Stimulated activated effector memory CD8-positive, alpha-beta T cell treated with anti-CD3 and anti-CD28 coated beads, Interleukin-12 subunit alpha, Interleukin-12 subunit beta, amount 100 ng/mL, for 72 hours (primary cell): ENCODE measurements at regions not wholly inside any gene's neighbourhood (a gene's known extent, or its start where the extent isn't known, plus 50 kb on each side); places are given as distances from the start of the nearest gene placed in this dataset.

ENCODE experiments used
- ATAC-seq: fragments of 150-1000 bp; cut with Tn5 transposase; 2 replicates; pipeline ENCODE4 v1.10.0; 2021
- DNase-seq, 2 donors: peaks; one replicate each; pipeline ENCODE4 v3.0.0; 2021 to 2022; ENCODE audit warnings: low spot score in 2 of 2
- H3K27ac Mint-ChIP-seq: one replicate; pipeline ENCODE4 v1.8.0; 2022; ENCODE audit warnings: mild to moderate bottlenecking, mixed read lengths
- H3K36me3 Mint-ChIP-seq: one replicate; pipeline ENCODE4 v1.8.0; 2022; ENCODE audit warnings: mild to moderate bottlenecking, mixed read lengths
- H3K4me1 Mint-ChIP-seq: one replicate; pipeline ENCODE4 v1.8.0; 2022; ENCODE audit warnings: mixed read lengths
- H3K4me3 Mint-ChIP-seq: one replicate; pipeline ENCODE4 v1.8.0; 2022; ENCODE audit warnings: mild to moderate bottlenecking, mixed read lengths
- H3K9me3 Mint-ChIP-seq: one replicate; pipeline ENCODE4 v1.8.0; 2022; ENCODE audit warnings: mixed read lengths

DNA sequence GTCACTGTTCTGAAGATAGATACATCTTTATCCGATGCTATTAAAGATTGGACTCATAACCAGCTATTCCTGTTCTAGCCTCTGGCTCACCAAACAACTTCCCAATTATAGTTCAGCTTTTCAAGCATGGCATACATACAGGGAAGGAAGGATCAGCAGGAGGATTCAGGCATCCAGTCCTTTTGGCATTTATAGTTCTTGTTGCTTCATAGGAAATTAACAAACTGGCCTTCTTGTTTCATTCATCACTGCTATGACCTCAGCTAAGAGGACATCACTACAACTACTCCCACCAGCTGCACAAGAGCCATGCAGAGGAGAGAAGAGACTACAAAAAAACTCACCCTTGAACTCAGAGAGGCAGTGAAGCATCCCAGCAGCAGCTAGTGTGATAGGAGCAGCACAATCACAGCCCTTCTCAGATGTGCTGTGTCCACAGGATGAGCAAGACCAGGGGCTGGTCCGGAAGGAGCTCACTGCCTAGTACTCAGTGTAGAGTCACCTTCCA, 100.5 kb downstream of the SPTSSA start:
- H3K27ac Mint-ChIP-seq = no peak overlapping the region
- H3K4me1 Mint-ChIP-seq = no peaks in the 10 kb centered on the region
- ATAC-seq = peak; percentile 34
- H3K4me3 Mint-ChIP-seq = no peak overlapping the region
- no peaks in the 10 kb centered on the region for H3K36me3 Mint-ChIP-seq
- no peak for DNase-seq
- no peaks in the 10 kb centered on the region for H3K9me3 Mint-ChIP-seq

DNA sequence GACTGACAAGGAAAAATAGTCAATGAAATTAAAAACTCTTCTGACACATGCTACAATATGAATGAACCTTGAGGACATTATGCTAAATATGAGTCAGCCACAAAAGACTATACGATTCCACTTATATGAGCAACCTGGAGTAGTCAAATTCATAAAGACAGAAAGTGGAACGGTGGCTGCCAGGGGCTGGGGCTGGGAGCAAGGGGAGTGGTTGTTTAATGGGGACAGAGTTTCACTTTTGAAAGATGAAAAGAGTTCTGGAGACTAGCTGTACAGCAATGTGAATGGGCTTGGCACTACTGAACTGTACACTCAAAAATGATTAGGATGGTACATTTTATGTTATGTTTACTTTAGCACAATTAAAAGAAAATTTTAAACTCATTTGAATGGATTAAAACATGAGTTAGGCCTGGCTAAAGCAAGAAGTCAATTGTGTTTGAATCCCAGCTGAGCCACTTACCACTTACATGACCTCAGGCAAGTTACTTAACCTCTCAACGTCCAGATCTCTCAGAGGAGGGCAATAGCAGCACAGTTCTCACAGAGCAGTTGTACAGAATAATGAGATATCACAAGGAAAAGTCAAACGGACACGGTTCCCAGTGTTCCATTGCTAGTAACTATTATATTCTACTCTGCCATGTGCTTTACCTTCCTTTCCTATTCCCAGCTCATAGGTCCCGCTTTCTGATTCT, 102.5 kb downstream of the SPTSSA start:
- DNase-seq = no peak
- H3K36me3 Mint-ChIP-seq = no peaks in the 10 kb centered on the region
- H3K9me3 Mint-ChIP-seq = no peaks in the 10 kb centered on the region
- H3K27ac Mint-ChIP-seq = no peak overlapping the region
- ATAC-seq = peak; percentile 33
- no peaks in the 10 kb centered on the region for H3K4me1 Mint-ChIP-seq
- no peak overlapping the region for H3K4me3 Mint-ChIP-seq

DNA sequence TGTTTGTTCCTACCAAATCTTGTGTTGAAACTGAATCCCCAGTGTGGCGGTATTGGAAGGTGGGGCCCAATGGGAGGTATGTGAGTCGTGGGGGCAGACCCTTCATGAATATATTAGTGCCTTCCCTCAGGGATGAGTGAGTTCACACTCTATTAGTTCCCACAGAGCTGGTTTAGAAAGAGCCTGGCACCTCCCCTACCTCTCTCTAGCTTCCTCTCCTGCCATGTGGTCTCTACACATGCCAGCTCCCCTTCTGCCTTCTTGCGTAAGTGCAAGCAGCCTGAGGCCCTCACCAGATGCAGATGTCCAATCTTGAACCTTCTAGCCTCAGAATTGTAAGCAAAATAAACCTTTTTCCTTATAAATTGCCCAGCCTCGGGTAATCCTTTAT, 105.8 kb downstream of the SPTSSA start:
- Mint-ChIP-seq H3K4me1 (no peaks in the 10 kb centered on the region), H3K27ac (no peak overlapping the region), H3K9me3 (no peaks in the 10 kb centered on the region), H3K36me3 (no peaks in the 10 kb centered on the region), H3K4me3 (no peak overlapping the region)
- no peak for ATAC-seq
- no peak for DNase-seq

DNA sequence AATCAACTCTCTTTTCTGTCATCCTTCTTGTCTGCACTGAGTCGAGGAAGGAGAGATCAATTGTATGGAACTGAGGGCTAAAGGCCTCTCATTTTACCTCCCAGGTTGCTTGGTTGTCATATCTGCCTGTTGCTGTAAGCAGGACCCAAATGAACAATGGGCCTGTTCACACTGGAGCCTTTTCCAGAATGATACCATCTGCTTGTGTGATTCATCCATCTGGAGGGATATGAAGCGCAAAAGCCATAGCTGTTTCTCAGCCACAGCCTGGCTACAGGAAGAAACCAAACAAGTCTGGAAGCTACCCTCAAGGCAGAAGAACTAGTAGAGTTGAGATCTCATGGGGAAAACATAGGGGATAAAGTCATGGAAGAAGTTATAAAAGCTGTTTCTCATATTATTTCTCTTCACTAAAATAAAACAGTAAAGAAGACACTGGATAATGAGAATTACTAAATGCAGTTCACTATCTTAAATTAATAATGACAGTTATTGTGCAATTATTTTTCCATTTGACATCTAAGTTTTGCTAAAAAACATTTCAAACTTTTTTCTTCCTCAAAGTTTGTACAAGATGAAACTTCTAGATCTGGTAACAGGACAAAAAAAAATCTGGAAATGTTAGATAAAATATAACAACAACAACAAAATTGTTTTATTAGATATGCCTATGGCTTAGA, 106.3 kb downstream of the SPTSSA start:
- no peak for DNase-seq
- H3K27ac Mint-ChIP-seq = no peak overlapping the region
- H3K36me3 Mint-ChIP-seq = no peaks in the 10 kb centered on the region
- H3K4me3 Mint-ChIP-seq = no peak overlapping the region
- no peaks in the 10 kb centered on the region for H3K9me3 Mint-ChIP-seq
- ATAC-seq = no peak
- no peaks in the 10 kb centered on the region for H3K4me1 Mint-ChIP-seq

DNA sequence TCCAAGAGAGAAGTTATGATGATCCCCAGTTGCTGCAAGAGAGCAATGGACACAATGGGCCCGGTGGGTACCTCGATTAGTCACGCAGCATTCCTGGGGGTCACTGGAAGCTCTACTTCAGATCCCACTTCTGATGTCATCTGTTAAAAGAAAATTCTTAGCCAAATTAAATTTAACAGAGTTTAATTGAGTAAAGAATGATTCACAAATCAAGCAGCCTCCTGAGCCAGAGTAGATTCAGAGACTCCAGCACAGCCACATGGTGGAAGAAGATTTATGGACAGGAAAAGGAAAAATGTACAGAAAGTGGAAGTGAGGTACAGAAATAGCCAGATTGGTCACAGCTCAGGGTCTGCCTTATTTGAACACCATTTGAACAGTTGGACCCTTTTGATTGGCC, 107.5 kb downstream of the SPTSSA start:
- Mint-ChIP-seq H3K9me3 (no peaks in the 10 kb centered on the region), H3K27ac (no peak overlapping the region), H3K36me3 (no peaks in the 10 kb centered on the region), H3K4me3 (no peak overlapping the region), H3K4me1 (no peaks in the 10 kb centered on the region)
- ATAC-seq = no peak
- DNase-seq = no peak

DNA sequence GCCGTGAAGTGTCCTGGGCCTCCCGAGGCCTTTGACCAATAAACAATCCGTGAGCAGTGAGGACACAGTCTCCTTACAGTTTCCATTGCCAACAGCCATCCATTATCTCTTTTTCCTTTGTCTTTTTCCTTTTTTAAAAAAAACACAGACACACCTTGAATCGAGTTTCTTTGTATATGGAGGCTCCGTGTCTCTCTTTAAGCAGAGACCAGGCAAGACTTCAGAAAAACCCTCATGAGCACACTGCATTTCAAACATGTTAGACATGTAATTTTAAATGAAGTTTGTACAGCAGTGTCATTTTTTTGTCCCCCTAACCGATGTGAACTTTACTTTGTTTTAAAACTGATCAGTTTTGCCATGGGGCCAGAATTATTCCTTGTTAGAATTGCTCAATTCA, 111.1 kb downstream of the SPTSSA start:
- Mint-ChIP-seq H3K4me3 (no peak overlapping the region), H3K36me3 (no peaks in the 10 kb centered on the region)
- ATAC-seq = no peak

DNA sequence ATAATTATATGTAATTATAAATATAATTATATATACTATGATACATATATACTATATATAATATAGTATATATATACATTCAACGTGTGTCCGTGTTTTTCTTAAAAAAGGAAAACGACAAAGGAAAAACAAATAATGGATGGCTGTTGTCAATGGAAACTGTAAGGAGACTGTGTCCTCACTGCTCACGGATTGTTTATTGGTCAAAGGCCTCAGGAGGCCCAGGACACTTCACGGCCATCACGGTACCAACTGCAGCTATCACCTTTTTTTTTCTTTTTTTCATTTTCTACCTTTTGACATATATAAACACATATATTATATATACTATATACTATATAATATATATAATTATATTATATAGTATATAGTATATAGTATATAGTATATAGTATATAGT, 113.4 kb downstream of the SPTSSA start:
- no peak for DNase-seq
- Mint-ChIP-seq H3K4me3 (no peak overlapping the region), H3K27ac (no peak overlapping the region), H3K9me3 (no peaks in the 10 kb centered on the region), H3K36me3 (no peaks in the 10 kb centered on the region), H3K4me1 (no peaks in the 10 kb centered on the region)
- ATAC-seq = no peak

More for the DNA sequence above, 111.1 kb downstream of the SPTSSA start:
- H3K9me3 Mint-ChIP-seq = no peaks in the 10 kb centered on the region
- H3K4me1 Mint-ChIP-seq = no peaks in the 10 kb centered on the region
- DNase-seq = no peak
- H3K27ac Mint-ChIP-seq = no peak overlapping the region

DNA sequence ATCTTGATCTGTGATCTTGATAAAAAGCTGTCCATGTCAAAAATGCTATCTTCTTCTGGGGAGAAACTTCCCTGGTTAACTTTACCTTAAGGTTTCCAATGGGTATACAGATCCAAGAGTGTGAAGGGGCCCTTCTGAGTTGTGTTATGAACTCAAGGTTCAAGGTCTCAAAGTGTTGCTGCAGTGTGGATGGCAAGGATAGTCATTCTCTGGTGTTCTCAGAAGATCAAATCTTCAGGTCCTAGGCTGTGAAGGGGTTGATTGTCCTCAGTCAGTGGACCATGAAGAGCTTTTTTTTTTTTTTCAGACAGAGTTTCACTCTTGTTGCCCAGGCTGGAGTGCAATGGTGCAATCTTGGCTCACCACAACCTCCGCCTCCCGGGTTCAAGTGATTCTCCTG, 114.4 kb downstream of the SPTSSA start:
- Mint-ChIP-seq H3K27ac (no peak overlapping the region), H3K4me1 (no peaks in the 10 kb centered on the region), H3K9me3 (no peaks in the 10 kb centered on the region), H3K36me3 (no peaks in the 10 kb centered on the region), H3K4me3 (no peak overlapping the region)
- ATAC-seq (peak; percentile 57), DNase-seq (no peak)

DNA sequence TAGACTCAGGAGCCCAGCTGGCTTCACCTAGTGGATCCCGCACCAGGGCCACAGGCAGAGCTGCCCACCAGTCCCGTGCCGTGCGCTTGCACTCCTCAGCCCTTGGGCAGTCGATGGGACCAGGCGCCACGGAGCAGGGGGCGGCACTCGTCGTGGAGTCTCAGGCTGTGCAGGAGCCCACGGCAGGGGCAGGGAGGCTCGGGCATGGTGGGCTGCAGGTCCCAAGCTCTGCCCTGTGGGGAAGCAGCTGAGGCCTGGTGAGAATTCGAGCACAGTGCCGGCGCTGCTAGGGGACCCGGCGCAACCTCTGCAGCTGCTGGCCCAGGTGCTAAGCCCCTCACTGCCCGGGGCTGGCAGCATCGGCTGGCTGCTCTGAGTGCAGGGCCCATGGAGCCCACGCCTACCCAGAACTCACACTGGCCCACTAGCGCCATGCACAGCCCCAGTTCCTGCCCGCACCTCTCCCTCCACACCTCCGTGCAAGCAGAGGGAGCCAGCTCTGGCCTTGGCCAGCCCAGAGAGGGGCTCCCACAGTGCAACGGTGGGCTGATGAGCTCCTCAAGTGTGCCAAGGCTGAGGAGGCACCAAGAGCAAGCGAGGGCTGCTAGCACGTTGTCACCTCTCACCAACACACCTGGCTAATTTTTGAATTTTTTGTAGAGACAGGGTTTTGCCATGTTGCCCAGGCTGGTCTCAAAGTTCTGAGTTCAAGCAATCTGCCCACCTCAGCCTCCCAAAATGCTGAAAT, 116.1 kb downstream of the SPTSSA start:
- DNase-seq (no peak), ATAC-seq (peak; percentile 32)
- H3K4me1 Mint-ChIP-seq = no peaks in the 10 kb centered on the region
- H3K4me3 Mint-ChIP-seq = no peak overlapping the region
- no peaks in the 10 kb centered on the region for H3K36me3 Mint-ChIP-seq
- no peaks in the 10 kb centered on the region for H3K9me3 Mint-ChIP-seq
- H3K27ac Mint-ChIP-seq = no peak overlapping the region

DNA sequence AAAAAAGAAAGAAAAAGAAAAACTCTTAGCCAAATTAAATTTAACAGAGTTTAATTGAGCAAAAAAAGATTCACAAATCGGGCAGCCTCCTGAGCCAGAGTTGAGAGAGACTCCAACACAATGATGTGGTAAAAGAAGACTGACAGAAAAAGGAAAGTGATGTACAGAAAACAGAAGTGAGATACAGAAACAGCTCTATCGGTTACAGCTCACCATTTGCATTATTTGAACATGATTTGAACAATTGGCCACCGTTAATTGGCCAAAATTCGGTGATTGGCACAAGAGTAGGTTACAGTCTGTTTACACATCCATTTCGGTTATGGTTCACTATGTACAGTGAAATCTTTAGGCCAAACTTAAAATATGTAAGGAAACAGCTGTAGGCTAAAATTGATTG, 117.7 kb downstream of the SPTSSA start:
- ATAC-seq = no peak
- no peak for DNase-seq
- Mint-ChIP-seq H3K4me1 (no peaks in the 10 kb centered on the region), H3K4me3 (no peak overlapping the region), H3K36me3 (no peaks in the 10 kb centered on the region), H3K9me3 (no peaks in the 10 kb centered on the region), H3K27ac (no peak overlapping the region)

DNA sequence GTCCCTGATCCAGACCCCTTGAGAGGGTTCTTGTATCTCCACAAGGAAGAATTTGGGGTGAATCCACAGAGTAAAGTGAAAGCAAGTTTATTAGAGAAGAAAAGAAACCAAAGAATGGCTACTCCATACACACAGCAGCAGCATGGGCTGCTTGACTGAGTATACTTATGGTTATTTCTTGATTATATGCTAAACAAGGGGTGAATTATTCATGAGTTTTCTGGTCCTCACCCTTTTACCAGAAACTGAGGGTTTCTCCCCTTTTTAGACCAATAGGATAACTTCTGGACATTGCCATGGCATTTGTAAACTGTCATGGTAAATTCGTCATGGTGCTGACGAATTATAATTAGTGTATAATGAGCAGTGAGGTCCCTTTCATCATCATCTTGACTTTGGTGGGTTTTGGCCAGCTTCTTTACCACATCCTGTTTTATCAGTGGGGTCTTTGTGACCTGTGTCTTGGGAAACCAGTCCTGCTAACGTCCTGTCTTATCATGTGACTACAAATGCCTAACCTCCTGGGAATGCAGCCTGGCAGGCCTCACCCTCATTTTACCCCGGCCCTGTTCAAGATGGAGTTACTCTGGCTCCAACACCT, 121.9 kb downstream of the SPTSSA start:
- Mint-ChIP-seq H3K36me3 (no peaks in the 10 kb centered on the region), H3K9me3 (no peaks in the 10 kb centered on the region)

DNA sequence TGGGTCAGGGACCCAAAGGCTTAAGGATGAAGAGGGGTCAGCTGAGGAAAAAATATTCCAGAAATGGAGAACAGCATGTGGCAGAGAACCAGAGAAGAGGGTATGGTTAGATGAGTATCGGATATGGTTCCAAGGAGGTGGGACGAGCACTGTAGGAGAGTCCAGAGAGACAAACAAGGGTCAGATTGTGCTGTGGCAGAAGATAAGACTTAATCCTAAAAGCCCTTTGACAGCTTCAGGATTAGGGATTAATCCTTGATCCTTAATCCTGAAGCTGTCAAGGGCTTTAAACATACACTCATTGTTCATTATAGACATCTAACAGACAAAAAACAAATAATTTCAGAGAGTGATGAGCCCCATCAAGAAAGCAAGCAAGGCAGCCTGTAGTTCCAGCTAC, 124.0 kb downstream of the SPTSSA start:
- Mint-ChIP-seq H3K9me3 (no peaks in the 10 kb centered on the region), H3K27ac (no peak overlapping the region), H3K4me3 (no peak overlapping the region)

More for the DNA sequence above, 121.9 kb downstream of the SPTSSA start:
- DNase-seq (no peak), ATAC-seq (no peak)
- Mint-ChIP-seq H3K27ac (no peak overlapping the region), H3K4me3 (no peak overlapping the region), H3K4me1 (no peaks in the 10 kb centered on the region)

DNA sequence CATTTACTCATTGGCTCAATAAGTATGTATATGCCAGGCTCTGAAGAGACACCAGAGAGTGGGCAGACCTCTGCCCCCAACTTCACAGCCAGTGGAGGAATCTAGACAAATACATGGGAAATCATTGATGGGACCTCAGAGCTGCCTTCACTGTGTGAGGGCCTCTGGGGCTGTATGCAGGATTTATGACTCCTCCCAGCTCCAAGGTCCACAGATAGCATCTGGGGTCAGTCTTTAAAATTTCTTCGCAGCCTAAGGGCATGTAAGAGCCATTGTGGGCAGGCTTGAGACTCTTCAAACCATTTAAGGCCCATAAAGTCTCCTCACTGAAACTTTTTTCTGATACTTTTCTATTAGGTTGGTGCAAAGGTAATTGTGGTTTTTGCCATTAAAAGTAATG, 125.5 kb downstream of the SPTSSA start:
- ATAC-seq = no peak
- no peak overlapping the region for H3K27ac Mint-ChIP-seq
- DNase-seq = no peak
- no peak overlapping the region for H3K4me3 Mint-ChIP-seq
- no peaks in the 10 kb centered on the region for H3K9me3 Mint-ChIP-seq
- H3K4me1 Mint-ChIP-seq = no peaks in the 10 kb centered on the region
- no peaks in the 10 kb centered on the region for H3K36me3 Mint-ChIP-seq

More for the DNA sequence above, 124.0 kb downstream of the SPTSSA start:
- Mint-ChIP-seq H3K4me1 (no peaks in the 10 kb centered on the region), H3K36me3 (no peaks in the 10 kb centered on the region)
- DNase-seq = no peak
- ATAC-seq = no peak

DNA sequence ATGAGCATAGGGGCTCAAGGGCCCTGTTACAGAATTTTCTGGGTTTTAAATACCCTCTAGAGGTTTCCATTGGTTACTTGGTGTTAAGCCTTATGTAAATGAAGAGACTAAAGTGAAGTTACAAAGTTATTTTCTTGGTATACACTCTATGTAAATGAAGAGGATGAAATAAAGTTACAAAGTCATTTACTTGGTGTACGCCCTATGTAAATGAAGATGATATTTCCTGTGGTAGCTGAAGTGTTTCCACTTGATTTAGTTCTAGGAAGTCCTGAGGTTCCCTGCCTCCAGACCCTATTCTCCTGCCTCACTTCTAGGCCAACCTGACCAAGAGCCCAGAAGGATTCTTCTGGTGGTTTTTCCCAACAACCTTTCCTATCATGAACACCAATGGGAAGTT, 126.1 kb downstream of the SPTSSA start:
- Mint-ChIP-seq H3K4me1 (no peaks in the 10 kb centered on the region), H3K27ac (no peak overlapping the region), H3K4me3 (no peak overlapping the region), H3K36me3 (no peaks in the 10 kb centered on the region), H3K9me3 (no peaks in the 10 kb centered on the region)
- no peak for ATAC-seq
- no peak for DNase-seq

DNA sequence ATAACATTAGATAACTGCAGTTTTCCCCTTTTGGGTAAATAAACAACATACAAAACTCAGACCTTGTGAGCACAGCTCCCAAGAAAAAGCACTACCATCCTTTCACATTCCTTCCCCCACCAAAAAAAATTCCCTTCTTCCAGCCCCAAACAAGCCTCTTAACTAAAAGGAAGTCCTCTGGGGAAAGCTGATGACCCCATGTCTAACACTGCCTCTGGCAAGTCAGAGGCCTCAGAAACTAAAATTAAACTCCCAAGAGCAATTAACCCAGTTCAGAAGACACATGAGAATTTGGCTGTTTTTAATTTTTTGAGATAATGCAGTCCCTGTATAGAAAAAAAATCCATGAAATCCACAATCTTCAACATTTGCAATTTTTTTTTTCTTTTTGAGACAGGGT, 127.7 kb downstream of the SPTSSA start:
- no peaks in the 10 kb centered on the region for H3K36me3 Mint-ChIP-seq
- no peaks in the 10 kb centered on the region for H3K9me3 Mint-ChIP-seq
- DNase-seq = no peak
- ATAC-seq = no peak
- no peak overlapping the region for H3K27ac Mint-ChIP-seq
- no peak overlapping the region for H3K4me3 Mint-ChIP-seq
- no peaks in the 10 kb centered on the region for H3K4me1 Mint-ChIP-seq
